Tibial nerve (tissue), 4 donors: ENCODE measurements at regions not wholly inside any gene's neighbourhood (a gene's known extent, or its start where the extent isn't known, plus 50 kb on each side); places are given as distances from the start of the nearest gene placed in this dataset.

Source experiments
- EP300 ChIP-seq, 2 donors: sonication (generic); formaldehyde crosslinking; IDR thresholded peaks; one replicate each; pipeline ENCODE4 v1.6.1; 2017; ENCODE audit warnings: antibody characterized with exemption in 2 of 2, mild to moderate bottlenecking in 1 of 2
- TF ChIP-seq, protein P1 (sequence below), 5 experiments: fragments of 200-600 bp in 3 of 5; fragments of 450-650 bp in 2 of 5; sonication (generic) in 3 of 5; IDR thresholded peaks; one replicate each; pipeline ENCODE4 v1.5.1; 2016 to 2019; ENCODE audit warnings: antibody characterized with exemption in 5 of 5, mild to moderate bottlenecking in 3 of 5, moderate library complexity in 2 of 5

DNA sequence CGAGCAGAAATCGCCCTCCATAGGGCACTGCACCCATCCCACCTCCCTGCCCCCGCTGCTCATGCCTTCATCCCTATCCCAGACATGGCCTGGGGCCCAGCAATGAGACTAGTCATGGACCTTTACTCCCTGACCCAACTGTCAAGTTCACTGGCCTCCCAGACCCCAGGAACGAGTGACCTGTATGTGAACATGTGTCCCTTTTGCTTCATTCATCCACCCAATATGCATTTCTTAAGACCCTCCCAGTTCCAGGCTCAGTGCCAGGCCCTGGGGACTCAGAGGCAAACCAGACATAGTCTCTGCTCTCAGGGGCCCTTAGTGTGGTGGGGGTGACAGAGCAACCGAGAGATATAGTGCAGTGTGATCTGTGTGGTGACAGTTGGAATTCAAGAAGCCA is 67.0 kb downstream of the EFNB1 start:
- TF ChIP-seq, protein P1, sequence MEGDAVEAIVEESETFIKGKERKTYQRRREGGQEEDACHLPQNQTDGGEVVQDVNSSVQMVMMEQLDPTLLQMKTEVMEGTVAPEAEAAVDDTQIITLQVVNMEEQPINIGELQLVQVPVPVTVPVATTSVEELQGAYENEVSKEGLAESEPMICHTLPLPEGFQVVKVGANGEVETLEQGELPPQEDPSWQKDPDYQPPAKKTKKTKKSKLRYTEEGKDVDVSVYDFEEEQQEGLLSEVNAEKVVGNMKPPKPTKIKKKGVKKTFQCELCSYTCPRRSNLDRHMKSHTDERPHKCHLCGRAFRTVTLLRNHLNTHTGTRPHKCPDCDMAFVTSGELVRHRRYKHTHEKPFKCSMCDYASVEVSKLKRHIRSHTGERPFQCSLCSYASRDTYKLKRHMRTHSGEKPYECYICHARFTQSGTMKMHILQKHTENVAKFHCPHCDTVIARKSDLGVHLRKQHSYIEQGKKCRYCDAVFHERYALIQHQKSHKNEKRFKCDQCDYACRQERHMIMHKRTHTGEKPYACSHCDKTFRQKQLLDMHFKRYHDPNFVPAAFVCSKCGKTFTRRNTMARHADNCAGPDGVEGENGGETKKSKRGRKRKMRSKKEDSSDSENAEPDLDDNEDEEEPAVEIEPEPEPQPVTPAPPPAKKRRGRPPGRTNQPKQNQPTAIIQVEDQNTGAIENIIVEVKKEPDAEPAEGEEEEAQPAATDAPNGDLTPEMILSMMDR (IDR thresholded peaks at IDR 0.05), result no peak
- TF ChIP-seq EP300 (IDR thresholded peaks at IDR 0.05), result no peak
